ENCODE measurements at regions not wholly inside any gene's neighbourhood (a gene's known extent, or its start where the extent isn't known, plus 50 kb on each side); places are given as distances from the start of the nearest gene placed in this dataset.

GRCh38 chr10:81814842-81815241 lies 60.2 kb upstream of the NRG3 start:
- TF ChIP-seq EZH2 (IDR thresholded peaks at IDR 0.05; ENCODE audit: low read depth) = no peak
- no peak for TF ChIP-seq CTCF (conservative IDR thresholded peaks at IDR 0.05)
- Histone ChIP-seq H3K79me2 (ENCODE audit: low read depth) (no peaks in the 10 kb centered on the region), H2AFZ (no peak overlapping the region), H3K27ac (no peak overlapping the region), H3K36me3 (ENCODE audit: low read depth) (no peaks in the 10 kb centered on the region), H3K9me3 (ENCODE audit: insufficient read depth, low read depth) (no peaks in the 10 kb centered on the region), H3K4me1 (replicated peaks; ENCODE audit: insufficient read depth) (no peaks in the 10 kb centered on the region), H4K20me1 (ENCODE audit: insufficient read depth) (no peaks in the 10 kb centered on the region), H3K9me2 (ENCODE audit: insufficient read depth) (no peaks in the 10 kb centered on the region), H3K27me3 (ENCODE audit: insufficient read depth, low read depth) (no peaks in the 10 kb centered on the region), H3K4me3 (no peak overlapping the region), H3K4me2 (no peak overlapping the region), H3F3A (ENCODE audit: insufficient read depth, low read depth) (no peaks in the 10 kb centered on the region)
- intact Hi-C loops (cut with micrococcal nuclease; ENCODE audit: unreplicated experiment) = no loop called here
- POLR2A ChIA-PET (ENCODE audit: unreplicated experiment) = no interaction called here
- CTCF ChIA-PET = no interaction called here
- DNase-seq = no peak
- no TSS peak for BruUV-seq (replicated peaks)

GRCh38 chr10:81817596-81818170 lies 57.3 kb upstream of the NRG3 start:
- Histone ChIP-seq H3K4me2 (no peak overlapping the region), H3K9me2 (ENCODE audit: insufficient read depth) (no peaks in the 10 kb centered on the region), H3K4me3 (no peak overlapping the region), H4K20me1 (ENCODE audit: insufficient read depth) (no peaks in the 10 kb centered on the region), H3F3A (ENCODE audit: insufficient read depth, low read depth) (no peaks in the 10 kb centered on the region), H2AFZ (no peak overlapping the region), H3K9me3 (ENCODE audit: insufficient read depth, low read depth) (no peaks in the 10 kb centered on the region), H3K36me3 (ENCODE audit: low read depth) (no peaks in the 10 kb centered on the region), H3K27ac (no peak overlapping the region), H3K27me3 (ENCODE audit: insufficient read depth, low read depth) (no peaks in the 10 kb centered on the region), H3K4me1 (replicated peaks; ENCODE audit: insufficient read depth) (no peaks in the 10 kb centered on the region), H3K79me2 (ENCODE audit: low read depth) (no peaks in the 10 kb centered on the region)
- DNase-seq = no peak
- ChIA-PET POLR2A (ENCODE audit: unreplicated experiment) (no interaction called here), CTCF (no interaction called here)
- intact Hi-C loops (cut with micrococcal nuclease; ENCODE audit: unreplicated experiment) = no loop called here
- BruUV-seq (replicated peaks) = no TSS peak
- TF ChIP-seq CTCF (conservative IDR thresholded peaks at IDR 0.05) = no peak
- no peak for TF ChIP-seq EZH2 (IDR thresholded peaks at IDR 0.05; ENCODE audit: low read depth)

GRCh38 chr10:81820418-81820817 lies 54.6 kb upstream of the NRG3 start:
- CTCF ChIA-PET = no interaction called here

More at GRCh38 chr10:81820418-81820817, 54.6 kb upstream of the NRG3 start:
- no peak overlapping the region for H2AFZ ChIP-seq
- TF ChIP-seq CTCF (conservative IDR thresholded peaks at IDR 0.05) = no peak; the same call in 1 of the 2 replicates
- no peak for TF ChIP-seq EZH2 (IDR thresholded peaks at IDR 0.05; ENCODE audit: low read depth)
- H3K9me3 ChIP-seq (ENCODE audit: insufficient read depth, low read depth) = no peaks in the 10 kb centered on the region
- no peaks in the 10 kb centered on the region for H3K4me1 ChIP-seq (replicated peaks; ENCODE audit: insufficient read depth)
- POLR2A ChIA-PET (ENCODE audit: unreplicated experiment) = no interaction called here
- H3K79me2 ChIP-seq (ENCODE audit: low read depth) = no peaks in the 10 kb centered on the region
- DNase-seq = no peak
- intact Hi-C loops (cut with micrococcal nuclease; ENCODE audit: unreplicated experiment) = no loop called here
- H3K27me3 ChIP-seq (ENCODE audit: insufficient read depth, low read depth) = no peaks in the 10 kb centered on the region
- no peaks in the 10 kb centered on the region for H3K36me3 ChIP-seq (ENCODE audit: low read depth)
- BruUV-seq (replicated peaks) = no TSS peak
- no peaks in the 10 kb centered on the region for H3F3A ChIP-seq (ENCODE audit: insufficient read depth, low read depth)
- no peaks in the 10 kb centered on the region for H3K9me2 ChIP-seq (ENCODE audit: insufficient read depth)
- no peak overlapping the region for H3K27ac ChIP-seq
- no peak overlapping the region for H3K4me2 ChIP-seq
- H4K20me1 ChIP-seq (ENCODE audit: insufficient read depth) = no peaks in the 10 kb centered on the region
- H3K4me3 ChIP-seq = no peak overlapping the region
